ENCODE measurements at regions not wholly inside any gene's neighbourhood (a gene's known extent, or its start where the extent isn't known, plus 50 kb on each side); places are given as distances from the start of the nearest gene placed in this dataset.

DNA sequence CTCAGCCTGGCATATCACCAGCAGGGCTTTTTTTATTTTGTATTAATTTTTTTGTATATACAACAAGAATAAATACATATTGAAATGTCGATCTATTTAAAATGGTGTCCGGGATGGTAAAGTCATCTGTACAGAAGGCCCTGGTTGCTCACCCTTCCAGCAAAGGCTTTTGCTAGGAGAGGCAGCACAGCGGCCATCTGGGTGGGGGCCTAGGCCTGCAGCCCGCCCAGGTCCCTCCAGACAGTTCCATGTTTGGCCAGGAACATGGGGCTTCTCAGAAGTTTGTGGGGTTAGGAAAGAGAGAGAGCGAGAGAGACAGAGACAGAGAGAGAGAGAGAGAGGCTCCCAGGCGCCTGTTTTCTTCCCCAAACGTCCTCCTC, 152.6 kb upstream of the LYZL2 start:
- TF ChIP-seq, protein P1, sequence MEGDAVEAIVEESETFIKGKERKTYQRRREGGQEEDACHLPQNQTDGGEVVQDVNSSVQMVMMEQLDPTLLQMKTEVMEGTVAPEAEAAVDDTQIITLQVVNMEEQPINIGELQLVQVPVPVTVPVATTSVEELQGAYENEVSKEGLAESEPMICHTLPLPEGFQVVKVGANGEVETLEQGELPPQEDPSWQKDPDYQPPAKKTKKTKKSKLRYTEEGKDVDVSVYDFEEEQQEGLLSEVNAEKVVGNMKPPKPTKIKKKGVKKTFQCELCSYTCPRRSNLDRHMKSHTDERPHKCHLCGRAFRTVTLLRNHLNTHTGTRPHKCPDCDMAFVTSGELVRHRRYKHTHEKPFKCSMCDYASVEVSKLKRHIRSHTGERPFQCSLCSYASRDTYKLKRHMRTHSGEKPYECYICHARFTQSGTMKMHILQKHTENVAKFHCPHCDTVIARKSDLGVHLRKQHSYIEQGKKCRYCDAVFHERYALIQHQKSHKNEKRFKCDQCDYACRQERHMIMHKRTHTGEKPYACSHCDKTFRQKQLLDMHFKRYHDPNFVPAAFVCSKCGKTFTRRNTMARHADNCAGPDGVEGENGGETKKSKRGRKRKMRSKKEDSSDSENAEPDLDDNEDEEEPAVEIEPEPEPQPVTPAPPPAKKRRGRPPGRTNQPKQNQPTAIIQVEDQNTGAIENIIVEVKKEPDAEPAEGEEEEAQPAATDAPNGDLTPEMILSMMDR (IDR thresholded peaks at IDR 0.05; ENCODE audit: insufficient read depth, low read depth, low read length), result no peak
- TF ChIP-seq EZH2 (IDR thresholded peaks at IDR 0.05; ENCODE audit: insufficient read depth, low read length), result no peak

Data from astrocyte (in vitro differentiated cells and primary cell).